Hematopoietic multipotent progenitor cell treated with erythropoietin and hydrocortisone succinate and interleukin-3 and kit ligand, for 6 days (in vitro differentiated cells): ENCODE measurements at regions not wholly inside any gene's neighbourhood (a gene's known extent, or its start where the extent isn't known, plus 50 kb on each side); places are given as distances from the start of the nearest gene placed in this dataset.

Source experiments
- DNase-seq: peaks from one replicate; pipeline ENCODE4 v3.0.0-alpha.2; 2015

- DNase-seq: no peak
Observed at GRCh38 chr20:60934724-60935123, 317.3 kb upstream of the CDH4 start.

- no peak for DNase-seq
Observed at GRCh38 chr20:60935971-60936370, 316.1 kb upstream of the CDH4 start.

- DNase-seq: peak; percentile 1
Observed at GRCh38 chr20:60937585-60937984, 314.5 kb upstream of the CDH4 start.

GRCh38 chr20:60941379-60941778, 310.7 kb upstream of the CDH4 start:
- DNase-seq: no peak

- DNase-seq: no peak
Observed at GRCh38 chr20:60947819-60948218, 304.2 kb upstream of the CDH4 start.

- no peak for DNase-seq
Observed at GRCh38 chr20:60948224-60948623, 303.8 kb upstream of the CDH4 start.

- no peak for DNase-seq
Observed at GRCh38 chr20:60950561-60950960, 301.5 kb upstream of the CDH4 start.

GRCh38 chr20:60950974-60951373, 301.1 kb upstream of the CDH4 start:
- DNase-seq: no peak

- no peak for DNase-seq
Observed at GRCh38 chr20:60952861-60953260, 299.2 kb upstream of the CDH4 start.

GRCh38 chr20:60953321-60953720, 298.7 kb upstream of the CDH4 start:
- no peak for DNase-seq

GRCh38 chr20:60955706-60956105, 296.4 kb upstream of the CDH4 start:
- DNase-seq: no peak

- no peak for DNase-seq
Observed at GRCh38 chr20:60956194-60956593, 295.9 kb upstream of the CDH4 start.

GRCh38 chr20:60957621-60958020, 294.4 kb upstream of the CDH4 start:
- no peak for DNase-seq

- DNase-seq: no peak
Observed at GRCh38 chr20:60959971-60960370, 292.1 kb upstream of the CDH4 start.

GRCh38 chr20:60960500-60960899, 291.6 kb upstream of the CDH4 start:
- no peak for DNase-seq

- no peak for DNase-seq
Observed at GRCh38 chr20:60961551-60961950, 290.5 kb upstream of the CDH4 start.

- DNase-seq: no peak
Observed at GRCh38 chr20:60962367-60963045, 289.6 kb upstream of the CDH4 start.

- DNase-seq: no peak
Observed at GRCh38 chr20:60963146-60963545, 288.9 kb upstream of the CDH4 start.

GRCh38 chr20:60964911-60965310, 287.1 kb upstream of the CDH4 start:
- DNase-seq: no peak

GRCh38 chr20:60966031-60966430, 286.0 kb upstream of the CDH4 start:
- DNase-seq: no peak

GRCh38 chr20:60966766-60967165, 285.3 kb upstream of the CDH4 start:
- DNase-seq: no peak

GRCh38 chr20:60967431-60968316, 284.4 kb upstream of the CDH4 start:
- DNase-seq: no peak

- DNase-seq: no peak
Observed at GRCh38 chr20:60968853-60969720, 283.0 kb upstream of the CDH4 start.
